ENCODE measurements at regions not wholly inside any gene's neighbourhood (a gene's known extent, or its start where the extent isn't known, plus 50 kb on each side); places are given as distances from the start of the nearest gene placed in this dataset.

DNA sequence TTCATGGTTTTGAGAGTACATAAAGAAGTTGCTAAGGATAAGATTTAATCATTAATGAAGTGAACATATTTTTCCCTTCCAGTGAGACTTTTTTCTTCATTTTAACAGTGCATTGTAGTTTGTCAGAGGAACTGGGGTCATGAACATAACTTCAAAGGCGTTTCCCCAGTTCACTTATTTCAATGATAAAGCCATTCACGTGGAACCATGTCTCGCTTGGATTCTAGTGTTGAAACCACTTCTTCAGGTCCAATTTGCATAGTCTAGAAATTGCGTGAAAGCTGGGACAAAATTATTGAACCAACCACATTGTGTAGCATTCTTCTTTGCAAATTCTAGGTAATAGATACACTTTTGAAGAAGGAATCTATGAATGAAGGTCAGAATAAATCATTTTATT is 197.0 kb downstream of the CLIC5 start:
- no peak for DNase-seq (ENCODE audit: low read depth)
- H3K4me3 ChIP-seq (ENCODE audit: low read depth, low read length): no peak overlapping the region
- TF ChIP-seq, protein P1, sequence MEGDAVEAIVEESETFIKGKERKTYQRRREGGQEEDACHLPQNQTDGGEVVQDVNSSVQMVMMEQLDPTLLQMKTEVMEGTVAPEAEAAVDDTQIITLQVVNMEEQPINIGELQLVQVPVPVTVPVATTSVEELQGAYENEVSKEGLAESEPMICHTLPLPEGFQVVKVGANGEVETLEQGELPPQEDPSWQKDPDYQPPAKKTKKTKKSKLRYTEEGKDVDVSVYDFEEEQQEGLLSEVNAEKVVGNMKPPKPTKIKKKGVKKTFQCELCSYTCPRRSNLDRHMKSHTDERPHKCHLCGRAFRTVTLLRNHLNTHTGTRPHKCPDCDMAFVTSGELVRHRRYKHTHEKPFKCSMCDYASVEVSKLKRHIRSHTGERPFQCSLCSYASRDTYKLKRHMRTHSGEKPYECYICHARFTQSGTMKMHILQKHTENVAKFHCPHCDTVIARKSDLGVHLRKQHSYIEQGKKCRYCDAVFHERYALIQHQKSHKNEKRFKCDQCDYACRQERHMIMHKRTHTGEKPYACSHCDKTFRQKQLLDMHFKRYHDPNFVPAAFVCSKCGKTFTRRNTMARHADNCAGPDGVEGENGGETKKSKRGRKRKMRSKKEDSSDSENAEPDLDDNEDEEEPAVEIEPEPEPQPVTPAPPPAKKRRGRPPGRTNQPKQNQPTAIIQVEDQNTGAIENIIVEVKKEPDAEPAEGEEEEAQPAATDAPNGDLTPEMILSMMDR (IDR thresholded peaks at IDR 0.05; ENCODE audit: low read depth, low read length): no peak
- no peak for TF ChIP-seq MYC (IDR thresholded peaks at IDR 0.05; ENCODE audit: low read depth, low read length)
- TF ChIP-seq, protein P2, sequence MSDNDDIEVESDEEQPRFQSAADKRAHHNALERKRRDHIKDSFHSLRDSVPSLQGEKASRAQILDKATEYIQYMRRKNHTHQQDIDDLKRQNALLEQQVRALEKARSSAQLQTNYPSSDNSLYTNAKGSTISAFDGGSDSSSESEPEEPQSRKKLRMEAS (IDR thresholded peaks at IDR 0.05; ENCODE audit: low read depth, low read length): no peak

DNA sequence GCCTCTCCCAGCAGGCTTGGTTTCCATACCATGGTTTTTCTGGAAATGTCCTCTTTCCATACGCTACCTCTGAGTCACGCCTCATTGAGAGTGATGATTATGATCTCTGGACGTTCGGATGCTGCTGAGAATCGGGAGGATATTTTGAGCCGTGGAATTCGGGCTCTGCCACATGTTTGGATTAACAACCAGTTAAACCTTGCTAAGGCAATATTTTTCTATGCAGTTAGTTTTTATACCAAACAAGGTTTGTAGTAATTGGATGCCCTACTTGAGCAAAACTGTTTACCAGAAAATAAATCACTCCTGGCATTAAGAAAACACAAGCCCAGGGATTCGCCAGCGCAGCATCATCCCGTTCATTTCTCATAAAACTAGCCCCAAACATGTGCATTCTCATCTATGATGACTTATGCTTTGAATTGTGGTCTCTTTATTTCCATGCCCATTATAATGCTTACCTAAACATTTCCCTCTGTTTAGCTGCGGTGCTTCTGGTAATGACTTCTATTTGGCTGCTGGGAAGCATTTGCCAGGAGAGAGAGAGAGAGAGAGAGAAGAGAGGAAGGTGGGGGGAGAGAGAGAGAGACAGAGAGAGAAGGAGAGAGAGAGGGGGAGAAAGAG is 198.9 kb downstream of the CLIC5 start:
- no peak overlapping the region for H3K4me3 ChIP-seq (ENCODE audit: low read depth, low read length)
- DNase-seq (ENCODE audit: low read depth): no peak
- TF ChIP-seq POLR2A (IDR thresholded peaks at IDR 0.05; ENCODE audit: extremely low read depth, insufficient read length) (no peak), MYC (IDR thresholded peaks at IDR 0.05; ENCODE audit: low read depth, low read length) (no peak)
- TF ChIP-seq, protein P2 (IDR thresholded peaks at IDR 0.05; ENCODE audit: low read depth, low read length): no peak
- TF ChIP-seq, protein P1 (IDR thresholded peaks at IDR 0.05; ENCODE audit: low read depth, low read length): no peak

DNA sequence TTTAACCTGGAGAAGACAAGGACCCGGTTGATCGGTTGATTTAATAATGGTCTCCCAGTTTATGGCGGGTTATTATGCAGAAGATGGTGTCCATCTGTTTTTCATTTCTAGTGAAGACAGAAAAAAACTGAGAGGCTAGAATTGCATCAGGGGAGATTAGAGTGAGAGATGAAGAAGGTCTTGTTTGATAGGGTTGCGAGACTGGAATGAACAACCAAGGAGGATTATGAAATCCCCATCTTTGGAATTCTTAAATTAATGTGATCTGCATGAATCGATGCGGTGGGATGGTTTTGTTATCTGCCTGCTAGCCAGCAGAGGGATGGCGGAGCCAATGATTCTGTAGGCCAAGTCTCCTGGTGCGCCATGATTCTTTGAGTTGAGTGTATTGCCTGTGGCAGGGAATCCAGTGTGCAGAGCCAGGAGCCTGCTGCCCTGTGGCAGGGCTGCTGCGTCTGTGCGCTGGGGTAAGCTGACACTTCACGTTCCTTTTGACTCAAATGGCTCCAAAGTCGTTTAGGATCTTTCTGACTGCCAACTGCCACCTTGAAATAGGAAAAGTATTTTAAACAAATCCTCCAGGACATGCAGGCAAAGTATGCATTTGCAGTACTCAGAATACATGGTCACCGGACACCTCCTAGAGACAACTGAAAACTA is 200.1 kb downstream of the CLIC5 start:
- no peak overlapping the region for H3K4me3 ChIP-seq (ENCODE audit: low read depth, low read length)
- DNase-seq (ENCODE audit: low read depth): no peak
- TF ChIP-seq POLR2A (IDR thresholded peaks at IDR 0.05; ENCODE audit: extremely low read depth, insufficient read length): no peak
- TF ChIP-seq, protein P1 (IDR thresholded peaks at IDR 0.05; ENCODE audit: low read depth, low read length): no peak
- no peak for TF ChIP-seq MYC (IDR thresholded peaks at IDR 0.05; ENCODE audit: low read depth, low read length)
- TF ChIP-seq, protein P2 (IDR thresholded peaks at IDR 0.05; ENCODE audit: low read depth, low read length): no peak

DNA sequence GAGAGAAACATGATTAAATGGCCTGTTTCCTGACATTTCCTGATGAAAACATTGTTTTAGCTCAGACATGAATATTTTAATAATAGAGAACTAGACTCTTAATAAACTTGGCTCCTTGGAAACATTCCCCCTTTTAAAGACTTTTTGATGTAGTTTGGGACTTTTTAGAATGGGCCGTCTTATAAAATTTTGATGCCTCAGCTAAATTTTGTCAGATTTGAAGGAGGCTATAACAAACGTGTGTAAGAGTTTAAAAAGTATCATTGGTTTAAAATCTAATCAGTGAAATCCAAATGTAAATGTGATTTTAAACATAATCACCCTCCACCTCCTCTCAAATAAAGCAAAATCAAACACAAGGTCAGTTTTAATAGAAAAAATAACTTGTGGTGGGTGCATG is 200.9 kb downstream of the CLIC5 start:
- H3K4me3 ChIP-seq (ENCODE audit: low read depth, low read length): no peak overlapping the region
- TF ChIP-seq MYC (IDR thresholded peaks at IDR 0.05; ENCODE audit: low read depth, low read length) (no peak), POLR2A (IDR thresholded peaks at IDR 0.05; ENCODE audit: extremely low read depth, insufficient read length) (no peak)
- TF ChIP-seq, protein P1 (IDR thresholded peaks at IDR 0.05; ENCODE audit: low read depth, low read length): no peak
- TF ChIP-seq, protein P2 (IDR thresholded peaks at IDR 0.05; ENCODE audit: low read depth, low read length): no peak
- DNase-seq (ENCODE audit: low read depth): no peak

DNA sequence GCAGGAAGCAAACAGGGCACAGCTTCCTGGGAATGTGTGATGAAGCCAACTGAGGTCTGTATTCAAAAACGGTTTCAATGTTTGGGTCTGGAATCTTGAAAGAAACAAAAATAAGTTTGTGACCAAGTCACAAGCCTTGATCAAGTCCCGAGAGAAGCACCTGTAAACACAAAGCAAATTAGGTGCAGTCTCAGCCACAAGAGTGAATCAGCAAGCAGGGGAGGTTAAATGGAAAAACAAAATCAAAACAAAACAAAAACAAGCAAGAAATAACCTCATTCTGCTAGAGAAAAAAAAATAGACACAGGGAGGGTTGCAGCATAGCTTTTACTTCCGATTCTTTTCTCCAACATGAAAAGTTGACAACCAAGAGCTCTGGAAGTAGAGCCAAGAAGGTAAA is 201.7 kb downstream of the CLIC5 start:
- TF ChIP-seq, protein P2 (IDR thresholded peaks at IDR 0.05; ENCODE audit: low read depth, low read length): no peak
- no peak for TF ChIP-seq MYC (IDR thresholded peaks at IDR 0.05; ENCODE audit: low read depth, low read length)
- TF ChIP-seq, protein P1 (IDR thresholded peaks at IDR 0.05; ENCODE audit: low read depth, low read length): no peak
- no peak for TF ChIP-seq POLR2A (IDR thresholded peaks at IDR 0.05; ENCODE audit: extremely low read depth, insufficient read length)
- no peak overlapping the region for H3K4me3 ChIP-seq (ENCODE audit: low read depth, low read length)
- no peak for DNase-seq (ENCODE audit: low read depth)
